GM12878 (cell line): ENCODE measurements at regions not wholly inside any gene's neighbourhood (a gene's known extent, or its start where the extent isn't known, plus 50 kb on each side); places are given as distances from the start of the nearest gene placed in this dataset.

Experiments used
- ATAC-seq: fragments of 200-7000 bp; cut with Tn5 transposase; 3 replicates; pipeline ENCODE4 v1.9.1; 2020; ENCODE audit warnings: mild to moderate bottlenecking, moderate library complexity
- BruUV-seq: library from RNA; stranded (reverse); fragments of 400-500 nt; replicated peaks from 2 replicates; lab custom pipeline; 2021; lab: Mats Ljungman, UMichigan
- CTCF ChIA-PET: fragments of 300-600 bp; sonication (Branson Sonifier 250); formaldehyde crosslinking; extraction: SDS; loops from one replicate; lab custom pipeline; 2021; ENCODE audit warnings: inconsistent platforms; lab: Yijun Ruan, JAX
- POLR2A ChIA-PET: fragments of 350-600 bp; formaldehyde crosslinking; extraction: SDS; loops from one replicate; lab custom pipeline; 2021; ENCODE audit warnings: inconsistent platforms; lab: Charles Lee
- RAD21 ChIA-PET: fragments of 300-600 bp; sonication (Branson Sonifier 250); formaldehyde crosslinking; loops from one replicate; lab custom pipeline; 2023; ENCODE audit warnings: antibody characterized with exemption; ENCODE audit not compliant: unreplicated experiment; lab: Charles Lee
- SMC1A ChIA-PET: fragments of 300-600 bp; sonication (Branson Sonifier 250); formaldehyde crosslinking; loops from one replicate; lab custom pipeline; 2023; ENCODE audit not compliant: unreplicated experiment, uncharacterized antibody; lab: Charles Lee
- DNase-seq: peaks from one replicate; pipeline ENCODE4 v3.0.0-alpha.2; 2011; ENCODE audit warnings: low read depth, low spot score
- FAIRE-seq: peaks from 3 replicates; lab custom pipeline; 2011; peaks lifted over from hg19 to GRCh38; lab: Jason Lieb, UNC
- H2AFZ ChIP-seq: 2 replicates; pipeline ENCODE4 v1.6.0; 2011; ENCODE audit warnings: low read depth, low read length, control low read depth; ENCODE audit not compliant: control insufficient read depth
- H3K27ac ChIP-seq: 2 replicates; pipeline ENCODE4 v1.5.1; 2011; ENCODE audit warnings: control low read depth; ENCODE audit not compliant: control insufficient read depth, insufficient read depth
- H3K27me3 ChIP-seq, 2 experiments: replicated peaks in 1 of 2; 2 replicates each; pipeline versions ENCODE4 v1.6.0 to v1.6.1; 2011; ENCODE audit warnings: low read length in 1 of 2; ENCODE audit not compliant: control insufficient read depth in 2 of 2, insufficient read depth in 2 of 2
- H3K36me3 ChIP-seq, 2 experiments: 2 replicates each; pipeline ENCODE4 v1.5.1; 2011; ENCODE audit warnings: low read length in 1 of 2; ENCODE audit not compliant: control insufficient read depth in 2 of 2, insufficient read depth in 2 of 2
- H3K4me1 ChIP-seq: 2 replicates; pipeline ENCODE4 v1.6.1; 2011; ENCODE audit warnings: mild to moderate bottlenecking, low read length, moderate library complexity, mixed read lengths; ENCODE audit not compliant: control insufficient read depth, insufficient read depth
- H3K4me2 ChIP-seq: 2 replicates; pipeline ENCODE4 v1.6.0; 2011; ENCODE audit warnings: control low read depth; ENCODE audit not compliant: control insufficient read depth, insufficient read depth
- H3K4me3 ChIP-seq: fragments of 200-600 bp; sonication (generic); 2 replicates; pipeline ENCODE4 v1.5.1; 2016
- H3K79me2 ChIP-seq: 2 replicates; pipeline ENCODE4 v1.6.0; 2011; ENCODE audit warnings: low read length; ENCODE audit not compliant: control insufficient read depth, insufficient read depth
- H3K9ac ChIP-seq: 2 replicates; pipeline ENCODE4 v1.8.0; 2011; ENCODE audit warnings: low read length, control low read depth, mixed read lengths; ENCODE audit not compliant: control insufficient read depth, insufficient read depth
- H3K9me3 ChIP-seq: replicated peaks from 3 replicates; pipeline ENCODE4 v1.5.1; 2011; ENCODE audit warnings: mild to moderate bottlenecking, low read length; ENCODE audit not compliant: control insufficient read depth, insufficient read depth
- H4K20me1 ChIP-seq: 2 replicates; pipeline ENCODE4 v1.6.0; 2011; ENCODE audit not compliant: control insufficient read depth, insufficient read depth
- CREB1 ChIP-seq: IDR thresholded peaks from 2 replicates; pipeline ENCODE4 v1.6.1; 2012; ENCODE audit warnings: low read depth, mild to moderate bottlenecking, inconsistent platforms
- DPF2 ChIP-seq: fragments of 450-650 bp; IDR thresholded peaks from 2 replicates; pipeline ENCODE4 v1.6.1; 2017; ENCODE audit warnings: mild to moderate bottlenecking
- FOS ChIP-seq: IDR thresholded peaks from 3 replicates; pipeline ENCODE4 v1.6.1; 2011; ENCODE audit warnings: borderline replicate concordance; ENCODE audit not compliant: insufficient read length; ENCODE audit errors: extremely low read depth
- SIX5 ChIP-seq: IDR thresholded peaks from 2 replicates; pipeline ENCODE4 v1.6.1; 2011; ENCODE audit warnings: mild to moderate bottlenecking, low read depth, low read length, moderate library complexity; ENCODE audit not compliant: severe bottlenecking
- TCF12 ChIP-seq: IDR thresholded peaks from 2 replicates; pipeline ENCODE4 v1.6.1; 2011; ENCODE audit warnings: low read depth, mild to moderate bottlenecking, low read length
- WGBS: methylation state at CpG from one replicate; pipeline ENCODE4 v1.1.6; 2016; ENCODE audit warnings: low lambda C conversion rate; ENCODE audit not compliant: insufficient replicate concordance, insufficient coverage; ENCODE audit errors: missing lambda C conversion rate; 5-methylcytosine and 5-hydroxymethylcytosine counted together
- in situ Hi-C: fragments of 300-500 bp; cut with MboI; formaldehyde crosslinking; loops from 9 replicates; pipeline ENCODE4 v1.14.3; 2018; ENCODE audit warnings: mixed read lengths
- intact Hi-C: fragments of 100-400 bp; cut with micrococcal nuclease; formaldehyde crosslinking; loops from one replicate; pipeline ENCODE4 v1.14.2; 2022; ENCODE audit not compliant: unreplicated experiment

DNA sequence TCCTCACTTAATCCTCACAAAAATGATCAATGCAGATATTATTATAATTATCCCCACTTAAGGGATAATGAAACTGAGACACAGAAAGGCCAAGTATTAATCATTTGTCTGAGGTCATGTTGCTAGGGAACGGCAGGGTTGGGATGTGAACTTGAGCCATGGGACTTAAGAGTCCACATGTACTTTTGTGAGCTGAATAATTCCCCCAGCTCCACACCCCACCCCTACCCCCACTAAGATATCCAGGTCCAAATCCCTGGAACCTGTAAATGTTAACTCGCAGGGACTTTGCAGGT is 290.5 kb upstream of the GADL1 start:
- no peak overlapping the region for H2AFZ ChIP-seq
- ATAC-seq (no peak), FAIRE-seq (no peak), DNase-seq (no peak)
- WGBS = 42% methylated on average over 2 of the region's 2 CpGs
- H4K20me1 ChIP-seq = no peaks in the 10 kb centered on the region
- in situ Hi-C loops = no loop called here
- no peak overlapping the region for H3K4me3 ChIP-seq
- no peak overlapping the region for H3K27ac ChIP-seq
- intact Hi-C loops = no loop called here
- H3K79me2 ChIP-seq = no peaks in the 10 kb centered on the region
- SMC1A ChIA-PET = no interaction called here
- no peaks in the 10 kb centered on the region for H3K4me1 ChIP-seq
- H3K36me3 ChIP-seq = no peaks in the 10 kb centered on the region
- RAD21 ChIA-PET = no interaction called here
- H3K27me3 ChIP-seq = no peaks in the 10 kb centered on the region
- peaks cover 1% of the 10 kb centered on the region; the same call in 1 of the 3 replicates for H3K9me3 ChIP-seq
- no TSS peak for BruUV-seq
- no peak overlapping the region for H3K9ac ChIP-seq
- no peak overlapping the region for H3K4me2 ChIP-seq
- no peak for TF ChIP-seq FOS
- TF ChIP-seq CREB1 = no peak
- POLR2A ChIA-PET = no interaction called here
- CTCF ChIA-PET = interaction anchor here (0.5 kb wide), 1 partner anchor 12 kb away, joined by 3 read pairs; no protein-coding TSS in a partner anchor

GRCh38 chr3:31186041-31186440 is 291.6 kb upstream of the GADL1 start:
- Histone ChIP-seq H3K4me3 (no peak overlapping the region), H3K9me3 (peaks cover 1% of the 10 kb centered on the region; the same call in 1 of the 3 replicates), H3K4me1 (no peaks in the 10 kb centered on the region), H3K79me2 (no peaks in the 10 kb centered on the region), H2AFZ (no peak overlapping the region), H3K36me3 (no peaks in the 10 kb centered on the region), H4K20me1 (no peaks in the 10 kb centered on the region), H3K9ac (no peak overlapping the region), H3K27me3 (no peaks in the 10 kb centered on the region), H3K4me2 (no peak overlapping the region)
- ChIA-PET RAD21 (no interaction called here), POLR2A (interaction anchor here (1.3 kb wide), 1 partner anchor 11 kb away, joined by 3 read pairs; no protein-coding TSS in a partner anchor), SMC1A (interaction anchor here (0.6 to 2.1 kb wide), 3 partner anchors 21 to 416 kb away, joined by 3 to 7 read pairs (median 3); no protein-coding TSS in a partner anchor)
- DNase-seq = no peak
- intact Hi-C loops = no loop called here
- no peak for FAIRE-seq
- TF ChIP-seq DPF2 (no peak), SIX5 (no peak), TCF12 (no peak)
- TF ChIP-seq, all 136 proteins: peak for 0
- no TSS peak for BruUV-seq
- in situ Hi-C loops = no loop called here
- 53% methylated on average over 4 of the region's 4 CpGs for WGBS
- no peak overlapping the region for H3K27ac ChIP-seq
- no peak for ATAC-seq
- CTCF ChIA-PET = interaction anchor here (1.3 kb wide), 1 partner anchor 23 kb away, joined by 3 read pairs; no protein-coding TSS in a partner anchor
